ENCODE measurements at regions not wholly inside any gene's neighbourhood (a gene's known extent, or its start where the extent isn't known, plus 50 kb on each side); places are given as distances from the start of the nearest gene placed in this dataset.

- TF ChIP-seq, protein P1, sequence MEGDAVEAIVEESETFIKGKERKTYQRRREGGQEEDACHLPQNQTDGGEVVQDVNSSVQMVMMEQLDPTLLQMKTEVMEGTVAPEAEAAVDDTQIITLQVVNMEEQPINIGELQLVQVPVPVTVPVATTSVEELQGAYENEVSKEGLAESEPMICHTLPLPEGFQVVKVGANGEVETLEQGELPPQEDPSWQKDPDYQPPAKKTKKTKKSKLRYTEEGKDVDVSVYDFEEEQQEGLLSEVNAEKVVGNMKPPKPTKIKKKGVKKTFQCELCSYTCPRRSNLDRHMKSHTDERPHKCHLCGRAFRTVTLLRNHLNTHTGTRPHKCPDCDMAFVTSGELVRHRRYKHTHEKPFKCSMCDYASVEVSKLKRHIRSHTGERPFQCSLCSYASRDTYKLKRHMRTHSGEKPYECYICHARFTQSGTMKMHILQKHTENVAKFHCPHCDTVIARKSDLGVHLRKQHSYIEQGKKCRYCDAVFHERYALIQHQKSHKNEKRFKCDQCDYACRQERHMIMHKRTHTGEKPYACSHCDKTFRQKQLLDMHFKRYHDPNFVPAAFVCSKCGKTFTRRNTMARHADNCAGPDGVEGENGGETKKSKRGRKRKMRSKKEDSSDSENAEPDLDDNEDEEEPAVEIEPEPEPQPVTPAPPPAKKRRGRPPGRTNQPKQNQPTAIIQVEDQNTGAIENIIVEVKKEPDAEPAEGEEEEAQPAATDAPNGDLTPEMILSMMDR (IDR thresholded peaks at IDR 0.05; ENCODE audit: low read depth, low read length): no peak
- ChIA-PET POLR2A (no interaction called here), CTCF (no interaction called here)
- Histone ChIP-seq H3K4me3 (ENCODE audit: low read depth, low read length) (no peak overlapping the region), H3K27me3 (ENCODE audit: control insufficient read depth, insufficient read depth, low read length) (no peaks in the 10 kb centered on the region), H3K27ac (ENCODE audit: low read depth, low read length) (no peak overlapping the region), H3K9me3 (ENCODE audit: control insufficient read depth, insufficient read depth, low read length) (0 out of 2 replicates have a peak, but pooled peaks cover 3% of the 10 kb centered on the region)
- no peak for DNase-seq (ENCODE audit: low read depth, low spot score)
Observed at GRCh38 chr18:28512357-28512756, 335.4 kb upstream of the CDH2 start.

- no peak for DNase-seq (ENCODE audit: low read depth, low spot score)
- CTCF ChIA-PET: no interaction called here
- TF ChIP-seq, protein P1 (IDR thresholded peaks at IDR 0.05; ENCODE audit: low read depth, low read length): no peak
- POLR2A ChIA-PET: no interaction called here
- Histone ChIP-seq H3K27me3 (ENCODE audit: control insufficient read depth, insufficient read depth, low read length) (no peaks in the 10 kb centered on the region), H3K4me3 (ENCODE audit: low read depth, low read length) (no peak overlapping the region), H3K27ac (ENCODE audit: low read depth, low read length) (no peak overlapping the region), H3K9me3 (ENCODE audit: control insufficient read depth, insufficient read depth, low read length) (0 out of 2 replicates have a peak, but pooled peaks cover 3% of the 10 kb centered on the region)
Observed at GRCh38 chr18:28511413-28511821, 334.5 kb upstream of the CDH2 start.

GRCh38 chr18:28510210-28510609 is 333.3 kb upstream of the CDH2 start:
- TF ChIP-seq, protein P1 (IDR thresholded peaks at IDR 0.05; ENCODE audit: low read depth, low read length): no peak
- H3K27me3 ChIP-seq (ENCODE audit: control insufficient read depth, insufficient read depth, low read length): no peaks in the 10 kb centered on the region
- no peak overlapping the region for H3K4me3 ChIP-seq (ENCODE audit: low read depth, low read length)
- DNase-seq (ENCODE audit: low read depth, low spot score): no peak
- POLR2A ChIA-PET: no interaction called here
- 0 out of 2 replicates have a peak, but pooled peaks cover 3% of the 10 kb centered on the region for H3K9me3 ChIP-seq (ENCODE audit: control insufficient read depth, insufficient read depth, low read length)
- no peak overlapping the region for H3K27ac ChIP-seq (ENCODE audit: low read depth, low read length)
- CTCF ChIA-PET: no interaction called here

GRCh38 chr18:28504066-28504465 is 327.1 kb upstream of the CDH2 start:
- H3K27ac ChIP-seq (ENCODE audit: low read depth, low read length): no peak overlapping the region
- H3K27me3 ChIP-seq (ENCODE audit: control insufficient read depth, insufficient read depth, low read length): no peaks in the 10 kb centered on the region
- ChIA-PET CTCF (no interaction called here), POLR2A (no interaction called here)
- no peak for DNase-seq (ENCODE audit: low read depth, low spot score)
- no peak overlapping the region for H3K4me3 ChIP-seq (ENCODE audit: low read depth, low read length)
- no peaks in the 10 kb centered on the region; the same call in 1 of the 2 replicates for H3K9me3 ChIP-seq (ENCODE audit: control insufficient read depth, insufficient read depth, low read length)
- TF ChIP-seq, protein P1 (IDR thresholded peaks at IDR 0.05; ENCODE audit: low read depth, low read length): no peak

GRCh38 chr18:28494151-28494550 is 317.2 kb upstream of the CDH2 start:
- DNase-seq (ENCODE audit: low read depth, low spot score): no peak
- Histone ChIP-seq H3K9me3 (ENCODE audit: control insufficient read depth, insufficient read depth, low read length) (no peaks in the 10 kb centered on the region), H3K27ac (ENCODE audit: low read depth, low read length) (no peak overlapping the region), H3K4me3 (ENCODE audit: low read depth, low read length) (no peak overlapping the region), H3K27me3 (ENCODE audit: control insufficient read depth, insufficient read depth, low read length) (no peaks in the 10 kb centered on the region)
- TF ChIP-seq, protein P1 (IDR thresholded peaks at IDR 0.05; ENCODE audit: low read depth, low read length): no peak
- CTCF ChIA-PET: no interaction called here
- POLR2A ChIA-PET: no interaction called here

All from AG04450 (cell line).